Astrocyte of the cerebellum (primary cell): ENCODE measurements at regions not wholly inside any gene's neighbourhood (a gene's known extent, or its start where the extent isn't known, plus 50 kb on each side); places are given as distances from the start of the nearest gene placed in this dataset.
A peak's percentile ranks its signal among the peaks of the same experiment; 100 is the strongest.

Experiments used
- DNase-seq: peaks from one replicate; pipeline ENCODE4 v3.0.0-alpha.2; 2011; ENCODE audit warnings: low read depth
- H3K4me3 ChIP-seq: 2 replicates; pipeline ENCODE4 v1.5.1; 2011; ENCODE audit warnings: mild to moderate bottlenecking, low read depth, low read length, moderate library complexity
- in situ Hi-C: cut with HindIII; loops from 2 replicates; pipeline ENCODE4 v1.10.0; 2017; ENCODE audit warnings: low sequenced_read_pairs
- TF ChIP-seq, protein P1 (sequence below): IDR thresholded peaks from 2 replicates; pipeline ENCODE4 v1.5.1; 2012; ENCODE audit warnings: low read length, low read depth, moderate library complexity, mild to moderate bottlenecking; ENCODE audit errors: missing control alignments

DNA sequence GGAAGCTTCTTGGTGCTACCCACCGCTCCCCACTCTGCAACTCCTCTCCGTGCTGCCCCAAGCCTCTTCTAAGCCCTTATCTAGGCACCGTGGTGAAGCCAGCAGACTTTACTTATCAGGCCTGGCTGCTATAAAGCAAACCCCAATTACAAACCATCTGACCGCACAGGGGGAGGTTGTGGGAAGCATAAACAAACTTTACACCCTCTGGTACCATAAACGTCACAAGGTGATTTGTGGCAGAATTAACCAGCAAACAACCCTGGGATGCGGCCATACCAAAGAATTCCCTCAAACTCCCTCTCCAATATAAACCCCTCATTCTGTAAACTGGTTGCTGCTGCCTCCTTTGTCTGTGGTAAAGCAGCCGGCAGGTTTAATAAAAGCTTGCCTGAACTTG, 55.2 kb downstream of the MAGEC2 start:
- TF ChIP-seq, protein P1, sequence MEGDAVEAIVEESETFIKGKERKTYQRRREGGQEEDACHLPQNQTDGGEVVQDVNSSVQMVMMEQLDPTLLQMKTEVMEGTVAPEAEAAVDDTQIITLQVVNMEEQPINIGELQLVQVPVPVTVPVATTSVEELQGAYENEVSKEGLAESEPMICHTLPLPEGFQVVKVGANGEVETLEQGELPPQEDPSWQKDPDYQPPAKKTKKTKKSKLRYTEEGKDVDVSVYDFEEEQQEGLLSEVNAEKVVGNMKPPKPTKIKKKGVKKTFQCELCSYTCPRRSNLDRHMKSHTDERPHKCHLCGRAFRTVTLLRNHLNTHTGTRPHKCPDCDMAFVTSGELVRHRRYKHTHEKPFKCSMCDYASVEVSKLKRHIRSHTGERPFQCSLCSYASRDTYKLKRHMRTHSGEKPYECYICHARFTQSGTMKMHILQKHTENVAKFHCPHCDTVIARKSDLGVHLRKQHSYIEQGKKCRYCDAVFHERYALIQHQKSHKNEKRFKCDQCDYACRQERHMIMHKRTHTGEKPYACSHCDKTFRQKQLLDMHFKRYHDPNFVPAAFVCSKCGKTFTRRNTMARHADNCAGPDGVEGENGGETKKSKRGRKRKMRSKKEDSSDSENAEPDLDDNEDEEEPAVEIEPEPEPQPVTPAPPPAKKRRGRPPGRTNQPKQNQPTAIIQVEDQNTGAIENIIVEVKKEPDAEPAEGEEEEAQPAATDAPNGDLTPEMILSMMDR = no peak
- in situ Hi-C loops = no loop called here

DNA sequence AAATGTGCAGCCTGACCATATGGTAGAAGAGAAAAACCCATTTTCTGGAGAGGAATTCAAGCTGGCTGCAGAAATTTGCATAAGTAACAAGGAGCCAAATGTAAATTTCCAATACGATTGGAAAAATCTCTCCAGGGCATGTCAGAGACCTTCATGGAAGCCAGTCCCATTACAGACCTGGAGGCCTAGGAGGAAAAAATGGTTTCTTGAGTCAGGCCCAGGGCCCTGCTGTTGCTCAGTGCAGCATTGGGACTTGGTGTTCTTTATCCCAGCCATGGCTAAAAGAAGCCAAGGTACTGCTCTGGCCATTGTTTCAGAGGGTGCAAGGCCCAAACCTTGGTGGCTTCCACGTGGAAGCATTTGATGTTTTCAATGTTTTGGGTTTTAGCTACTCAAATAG, 70.6 kb downstream of the MAGEC2 start:
- DNase-seq = no peak
- in situ Hi-C loops = no loop called here
- no peak overlapping the region for H3K4me3 ChIP-seq
- TF ChIP-seq, protein P1 = no peak

More for the DNA sequence above, 55.2 kb downstream of the MAGEC2 start:
- DNase-seq = no peak
- no peak overlapping the region for H3K4me3 ChIP-seq

DNA sequence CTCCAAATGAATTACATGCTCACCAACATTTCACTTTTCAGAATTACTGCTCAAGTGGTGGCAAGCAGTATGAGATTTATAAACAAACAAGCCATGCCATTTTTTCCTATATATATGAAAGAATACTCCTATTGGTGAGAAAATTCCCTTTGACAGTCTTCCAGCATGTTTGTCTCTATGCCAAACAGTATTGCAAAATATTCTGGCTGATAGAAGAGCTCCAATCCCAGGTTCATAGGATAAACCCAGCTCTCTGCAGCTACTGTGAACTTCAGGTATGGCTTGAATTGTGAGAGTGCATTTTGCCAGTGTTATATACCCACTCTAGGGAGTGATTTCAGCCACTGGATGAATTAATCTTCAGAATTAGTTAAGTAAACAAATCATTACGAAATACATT, 108.8 kb downstream of the MAGEC2 start:
- in situ Hi-C loops = no loop called here
- DNase-seq = no peak
- TF ChIP-seq, protein P1 = no peak
- no peak overlapping the region for H3K4me3 ChIP-seq

DNA sequence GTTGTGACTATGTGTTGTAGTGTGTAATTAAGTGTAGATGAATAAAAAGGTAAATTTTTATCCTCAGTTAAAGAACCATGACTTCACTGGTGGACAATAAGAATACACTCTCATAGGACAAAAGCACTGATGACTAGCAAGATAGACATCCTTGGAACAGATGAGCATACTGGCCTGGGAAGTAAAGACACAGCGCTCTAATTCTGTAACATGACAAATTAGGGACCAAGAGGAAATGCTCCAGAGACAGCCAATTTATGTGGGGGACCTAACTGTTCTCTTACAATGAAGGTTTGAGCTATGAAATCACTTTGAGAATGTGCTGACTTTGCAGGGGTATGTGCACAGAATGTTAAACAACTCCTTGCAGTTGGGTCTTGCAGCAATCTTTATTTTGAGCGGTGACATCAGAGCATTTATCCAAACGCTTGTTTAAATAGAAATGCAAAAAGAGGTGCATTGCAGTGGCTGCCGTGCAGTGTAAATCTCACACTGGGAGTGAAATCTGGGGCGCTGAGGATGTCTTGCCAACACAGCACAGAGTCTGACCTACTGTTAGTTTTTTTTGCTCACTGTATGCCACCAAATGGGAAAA, 109.3 kb downstream of the MAGEC2 start:
- no peak for DNase-seq
- no peak overlapping the region for H3K4me3 ChIP-seq
- in situ Hi-C loops = no loop called here
- TF ChIP-seq, protein P1 = no peak

DNA sequence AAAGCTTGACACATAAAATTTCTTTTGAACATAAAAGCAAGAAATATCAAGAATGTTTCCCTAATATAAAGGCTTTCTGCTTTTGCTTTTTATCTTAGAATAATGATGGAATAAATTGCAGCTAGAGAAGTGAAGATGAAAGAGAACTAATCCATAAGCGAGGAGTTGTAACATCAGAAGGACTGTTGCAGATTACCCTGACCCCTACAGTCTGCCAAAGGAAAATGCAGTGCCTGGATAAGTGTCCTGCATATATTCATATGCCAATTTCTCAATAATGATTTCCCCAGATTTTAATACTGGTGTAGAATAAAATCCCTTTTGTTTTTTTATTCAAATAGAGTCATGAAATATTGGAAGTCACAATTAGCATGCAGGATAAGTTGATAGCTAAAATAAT, 115.9 kb downstream of the MAGEC2 start:
- H3K4me3 ChIP-seq = no peak overlapping the region
- TF ChIP-seq, protein P1 = peak; percentile 45
- in situ Hi-C loops = no loop called here
- no peak for DNase-seq

DNA sequence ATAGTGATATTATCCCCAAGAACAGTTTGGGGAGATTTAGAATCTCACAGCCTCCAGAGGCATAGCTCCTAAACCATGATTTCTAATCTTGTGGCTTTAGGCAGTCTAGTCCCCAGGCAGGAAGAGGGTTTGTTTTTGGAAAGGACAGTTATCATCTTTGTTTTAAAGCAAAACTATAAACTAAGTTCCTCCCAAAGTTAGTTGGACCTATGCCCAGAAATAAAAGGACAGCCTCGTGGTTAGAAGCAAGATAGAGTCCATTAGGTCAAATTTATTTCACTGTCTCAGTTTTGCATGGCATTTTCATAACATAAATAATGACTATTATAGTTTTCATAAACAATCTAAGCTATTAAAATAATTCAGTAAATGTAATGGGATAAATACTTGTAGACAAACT, 120.5 kb downstream of the MAGEC2 start:
- TF ChIP-seq, protein P1 = no peak
- no peak overlapping the region for H3K4me3 ChIP-seq
- DNase-seq = no peak
- in situ Hi-C loops = no loop called here
